Peyer's patch (tissue), 4 donors: ENCODE measurements at regions not wholly inside any gene's neighbourhood (a gene's known extent, or its start where the extent isn't known, plus 50 kb on each side); places are given as distances from the start of the nearest gene placed in this dataset.

Experiments used
- CTCF ChIP-seq, 6 experiments: fragments of 450-650 bp in 4 of 6; fragments of 200-600 bp in 2 of 6; sonication (generic) in 1 of 6; IDR thresholded peaks; one replicate each; pipeline ENCODE4 v1.5.1; 2017 to 2019; ENCODE audit warnings: antibody characterized with exemption in 6 of 6, mild to moderate bottlenecking in 3 of 6, moderate library complexity in 1 of 6
- POLR2A ChIP-seq, 2 donors: fragments of 450-650 bp; IDR thresholded peaks; one replicate each; pipeline ENCODE4 v1.5.1; 2017; ENCODE audit warnings: antibody characterized with exemption in 2 of 2, mild to moderate bottlenecking in 2 of 2, moderate library complexity in 2 of 2

DNA sequence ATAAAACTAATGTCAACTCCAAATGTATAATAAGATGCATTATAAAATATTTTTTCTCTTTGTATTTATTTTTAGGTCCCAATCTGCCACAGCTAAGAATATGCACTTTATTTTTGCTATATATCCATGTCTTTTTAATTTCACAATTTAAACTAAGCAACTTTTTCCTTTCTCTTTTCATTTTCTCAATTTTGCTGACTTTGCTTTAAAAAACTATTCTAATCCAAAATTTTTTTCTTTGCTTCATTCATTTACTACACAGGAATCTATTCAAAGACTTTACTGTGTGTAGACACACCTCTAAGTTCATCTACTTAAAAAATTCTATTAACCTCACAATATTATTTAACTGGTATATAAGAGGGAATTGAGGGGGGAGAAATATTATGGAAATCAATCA is 201.9 kb downstream of the ADGRA3 start:
- TF ChIP-seq CTCF (IDR thresholded peaks at IDR 0.05) = no peak
- no peak for TF ChIP-seq POLR2A (IDR thresholded peaks at IDR 0.05)
